Suppressor macrophage treated with lipopolysaccharide for 1 hour (primary cell): ENCODE measurements at regions not wholly inside any gene's neighbourhood (a gene's known extent, or its start where the extent isn't known, plus 50 kb on each side); places are given as distances from the start of the nearest gene placed in this dataset.
"Not testable (repeated sequence)": the region's sequence is repeated elsewhere in the genome, so short reads cannot be mapped to it uniquely, and the experiment has no call there.

ENCODE experiments used
- DNase-seq, 3 donors: peaks; one replicate each; pipeline ENCODE4 v3.0.0-alpha.2; 2020 to 2022

DNA sequence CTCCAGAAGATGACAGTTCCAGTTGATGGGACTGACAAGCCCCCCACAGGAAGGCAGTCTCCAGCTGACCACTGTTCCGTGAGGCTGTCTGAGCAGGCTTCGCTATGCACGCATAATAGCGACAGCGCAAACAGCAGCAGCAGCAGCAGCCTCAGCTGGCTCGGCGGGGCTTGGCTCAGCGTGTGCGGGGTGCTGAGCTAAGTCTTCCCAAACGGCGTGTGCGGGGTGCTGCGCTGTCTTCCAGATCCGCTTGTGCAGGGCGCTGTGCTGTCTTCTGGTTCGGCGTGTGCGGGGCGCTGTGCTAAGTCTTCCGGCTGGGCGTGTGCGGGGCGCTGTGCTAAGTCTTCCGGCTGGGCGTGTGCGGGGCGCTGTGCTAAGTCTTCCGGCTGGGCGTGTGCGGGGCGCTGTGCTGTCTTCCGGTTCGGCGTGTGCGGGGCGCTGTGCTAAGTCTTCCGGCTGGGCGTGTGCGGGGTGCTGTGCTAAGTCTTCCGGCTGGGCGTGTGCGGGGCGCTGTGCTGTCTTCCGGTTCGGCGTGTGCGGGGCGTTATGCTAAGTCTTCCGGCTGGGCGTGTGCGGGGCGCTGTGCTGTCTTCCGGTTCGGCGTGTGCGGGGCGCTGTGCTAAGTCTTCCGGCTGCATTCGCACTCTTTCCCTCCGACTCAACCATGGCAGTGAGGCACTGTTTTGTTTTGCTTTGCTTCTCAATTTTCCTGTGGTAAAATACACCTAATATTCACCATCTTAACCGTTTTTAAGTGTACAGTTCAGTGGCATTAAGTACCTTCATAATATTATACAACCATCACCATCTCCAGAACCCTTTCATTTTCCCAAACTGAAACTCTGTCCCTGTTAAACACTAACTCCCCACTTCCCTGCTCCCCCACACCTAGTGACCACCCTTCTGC is 156.1 kb downstream of the BMP7 start:
- not testable (repeated sequence) for DNase-seq

DNA sequence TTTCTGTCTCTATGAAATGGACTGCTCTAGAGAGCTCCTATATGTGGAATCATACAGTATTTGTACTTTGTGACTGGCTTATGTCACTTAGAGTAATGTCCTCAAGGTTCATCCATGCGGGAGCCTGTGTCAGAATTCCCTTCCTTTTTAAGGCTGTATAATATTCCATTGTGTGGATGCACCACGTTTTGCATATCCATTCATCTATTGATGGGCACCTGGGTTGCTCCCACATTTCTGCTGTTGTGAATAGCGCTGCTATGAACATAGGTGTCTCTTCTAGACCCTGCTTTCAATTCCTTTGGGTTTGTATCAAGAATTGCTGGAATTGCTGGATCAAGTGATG is 155.4 kb downstream of the BMP7 start:
- no peak for DNase-seq

DNA sequence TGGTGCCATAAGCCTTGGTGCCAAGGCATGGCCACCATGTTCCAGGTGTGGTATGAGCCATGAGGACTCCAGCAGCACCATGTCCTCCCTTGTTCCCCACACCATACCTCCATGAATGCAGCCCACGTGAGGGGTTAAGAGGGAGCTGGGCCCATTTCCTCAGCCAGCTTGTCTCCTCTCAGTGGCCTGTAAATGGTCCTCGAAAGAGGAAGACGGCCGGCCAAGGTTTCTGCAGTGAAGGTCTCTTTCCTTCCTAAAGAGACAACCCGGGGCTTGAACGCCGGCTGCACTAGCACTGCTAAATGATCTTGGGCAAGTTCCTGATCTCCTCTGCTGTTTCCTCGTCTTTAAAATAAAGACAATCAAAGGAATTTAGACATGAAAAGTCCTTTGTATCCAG is 154.0 kb downstream of the BMP7 start:
- DNase-seq: no peak

DNA sequence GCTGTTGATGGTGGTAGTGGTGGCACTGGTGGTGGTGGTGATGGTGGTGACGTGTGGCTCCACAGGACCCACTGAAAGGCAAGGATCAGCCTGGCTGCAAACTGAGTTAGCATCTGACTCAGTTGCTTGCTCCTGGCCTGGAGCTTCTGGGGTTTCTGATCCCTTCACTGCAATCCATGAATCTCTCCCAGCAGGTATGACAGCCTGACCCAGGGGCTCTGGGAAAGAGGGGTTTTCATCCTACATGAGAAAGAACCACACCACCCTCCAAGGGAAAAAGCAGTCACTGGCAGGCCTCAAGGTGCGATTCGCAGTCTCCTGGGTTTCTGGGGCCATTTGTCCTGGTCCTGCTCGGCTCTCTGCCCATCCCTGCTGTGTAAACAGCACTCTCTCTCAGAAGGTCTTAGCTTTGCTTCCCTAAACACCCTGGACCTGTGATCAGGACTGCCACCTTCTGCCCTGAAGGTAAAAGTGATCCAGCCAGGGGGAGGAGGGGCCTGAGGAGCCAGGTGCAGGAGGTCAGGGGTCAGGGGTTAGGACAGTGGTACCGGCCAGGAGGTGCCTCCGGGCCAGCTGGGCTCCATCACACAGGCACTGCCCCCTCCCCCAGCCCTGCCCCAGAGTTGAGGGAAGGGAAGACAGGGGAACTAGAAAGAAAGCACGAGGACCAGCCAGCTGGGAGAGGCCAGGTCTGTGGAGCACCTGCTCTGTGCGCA is 152.0 kb downstream of the BMP7 start:
- no peak for DNase-seq

DNA sequence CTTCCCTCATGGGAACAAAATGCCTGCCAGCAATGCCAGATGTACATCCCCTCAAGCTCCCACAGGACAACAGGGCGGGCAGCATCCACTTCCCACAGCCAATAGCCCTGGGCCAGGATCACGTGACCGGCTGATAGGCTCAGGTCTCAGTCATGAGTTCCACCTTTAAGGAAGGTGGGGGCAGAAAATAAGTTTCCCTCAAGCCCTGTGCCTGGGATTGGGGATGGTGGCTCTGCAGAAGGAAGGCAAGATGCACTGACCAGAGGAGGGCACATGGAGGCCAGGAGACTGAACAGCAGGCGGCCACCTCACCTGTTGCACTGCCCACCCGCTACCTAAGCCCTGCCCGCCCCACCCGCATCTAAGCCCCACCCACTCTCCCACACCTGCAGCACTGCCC is 149.1 kb downstream of the BMP7 start:
- no peak for DNase-seq

DNA sequence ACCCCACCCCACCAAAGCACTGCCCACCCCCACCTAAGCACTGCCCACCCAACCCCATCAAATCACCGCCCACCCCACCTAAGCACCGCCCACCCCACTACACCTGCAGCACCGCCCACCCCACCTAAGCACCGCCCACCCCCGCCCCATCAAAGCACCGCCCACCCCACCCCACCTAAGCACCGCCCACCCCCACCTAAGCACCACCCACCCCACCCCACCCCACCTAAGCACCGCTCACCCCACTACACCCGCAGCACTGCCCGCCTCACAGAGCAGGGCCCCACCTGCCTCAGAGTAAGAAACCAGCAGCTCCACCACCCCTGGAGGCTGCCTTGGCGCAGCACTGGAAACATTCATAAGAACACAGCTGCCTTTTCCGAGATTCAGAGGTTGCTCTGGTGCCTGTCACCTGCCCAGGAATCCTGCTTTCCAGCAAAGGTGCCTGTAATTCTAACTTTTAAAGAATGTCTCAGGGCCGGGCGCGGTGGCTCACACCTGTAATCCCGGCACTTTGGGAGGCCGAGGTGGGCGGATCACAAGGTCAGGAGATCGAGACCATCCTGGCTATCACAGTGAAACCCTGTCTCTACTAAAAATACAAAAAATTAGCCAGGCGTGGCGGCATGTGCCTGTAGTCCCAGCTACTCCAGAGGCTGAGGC is 148.2 kb downstream of the BMP7 start:
- DNase-seq: no peak
